GM23338 (cell line): ENCODE measurements at regions not wholly inside any gene's neighbourhood (a gene's known extent, or its start where the extent isn't known, plus 50 kb on each side); places are given as distances from the start of the nearest gene placed in this dataset.

Experiments
- ATAC-seq: fragments of 200-7000 bp; cut with Tn5 transposase; 3 replicates; pipeline ENCODE4 v1.9.1; 2020
- DNase-seq: peaks from one replicate; pipeline ENCODE4 v3.0.0-alpha.2; 2015; ENCODE audit warnings: low spot score
- H2AFZ ChIP-seq: fragments of 200-600 bp; sonication (generic); 2 replicates; pipeline ENCODE4 v1.8.0; 2016; ENCODE audit warnings: antibody characterized with exemption, mild to moderate bottlenecking, moderate library complexity
- H3F3A ChIP-seq: fragments of 200-600 bp; sonication (generic); replicated peaks from 2 replicates; pipeline ENCODE4 v1.8.0; 2017; ENCODE audit warnings: antibody characterized with exemption, mixed run types, low read depth
- H3K27ac ChIP-seq: fragments of 200-600 bp; sonication (generic); 2 replicates; pipeline ENCODE4 v1.6.1; 2016; ENCODE audit warnings: low read depth
- H3K27me3 ChIP-seq: fragments of 200-600 bp; sonication (generic); 2 replicates; pipeline ENCODE4 v1.8.0; 2016; ENCODE audit warnings: mild to moderate bottlenecking, mixed run types, moderate library complexity; ENCODE audit not compliant: insufficient read depth
- H3K36me3 ChIP-seq: fragments of 200-600 bp; sonication (generic); 2 replicates; pipeline ENCODE4 v1.8.0; 2016; ENCODE audit warnings: mild to moderate bottlenecking; ENCODE audit not compliant: insufficient read depth
- H3K4me1 ChIP-seq: fragments of 200-600 bp; sonication (generic); 2 replicates; pipeline ENCODE4 v1.8.0; 2016; ENCODE audit warnings: mild to moderate bottlenecking, moderate library complexity; ENCODE audit not compliant: insufficient read depth
- H3K4me2 ChIP-seq: fragments of 200-600 bp; sonication (generic); 2 replicates; pipeline ENCODE4 v1.7.1; 2017; ENCODE audit warnings: mixed run types
- H3K4me3 ChIP-seq: fragments of 200-600 bp; sonication (generic); 2 replicates; pipeline ENCODE4 v1.6.1; 2016; ENCODE audit warnings: mixed run types
- H3K79me2 ChIP-seq: fragments of 200-600 bp; sonication (generic); replicated peaks from 2 replicates; pipeline ENCODE4 v1.8.0; 2017; ENCODE audit warnings: mild to moderate bottlenecking; ENCODE audit not compliant: insufficient read depth
- H3K9me2 ChIP-seq: fragments of 200-600 bp; sonication (generic); 2 replicates; pipeline ENCODE4 v1.8.0; 2017; ENCODE audit not compliant: insufficient read depth
- H4K20me1 ChIP-seq: fragments of 200-600 bp; sonication (generic); replicated peaks from 2 replicates; pipeline ENCODE4 v1.8.0; 2017; ENCODE audit warnings: mild to moderate bottlenecking; ENCODE audit not compliant: insufficient read depth
- H3K27ac Mint-ChIP-seq: 2 replicates; pipeline ENCODE4 v1.8.0; 2020; ENCODE audit warnings: inconsistent platforms, mild to moderate bottlenecking, moderate library complexity, mixed read lengths
- H3K27me3 Mint-ChIP-seq: 3 replicates; pipeline ENCODE4 v1.8.0; 2022; ENCODE audit warnings: low read depth, mild to moderate bottlenecking, moderate library complexity, mixed read lengths, inconsistent platforms; ENCODE audit not compliant: insufficient read depth, poor library complexity
- H3K36me3 Mint-ChIP-seq: 3 replicates; pipeline ENCODE4 v1.8.0; 2021; ENCODE audit warnings: low read depth, mild to moderate bottlenecking, inconsistent platforms, moderate library complexity, mixed read lengths
- H3K4me1 Mint-ChIP-seq: 3 replicates; pipeline ENCODE4 v1.8.0; 2020; ENCODE audit warnings: mild to moderate bottlenecking, inconsistent platforms, mixed read lengths
- H3K4me3 Mint-ChIP-seq: 3 replicates; pipeline ENCODE4 v1.8.0; 2021; ENCODE audit warnings: moderate library complexity, mild to moderate bottlenecking, inconsistent platforms, mixed read lengths
- H3K9me3 Mint-ChIP-seq: 3 replicates; pipeline ENCODE4 v1.8.0; 2020; ENCODE audit warnings: moderate library complexity, mild to moderate bottlenecking, inconsistent platforms, mixed read lengths
- CREB1 ChIP-seq: fragments of 250-450 bp; sonication (Bioruptor Pico); IDR thresholded peaks from 2 replicates; pipeline ENCODE4 v1.5.0; 2020; ENCODE audit warnings: low read depth, mild to moderate bottlenecking, moderate library complexity
- EZH2 ChIP-seq: fragments of 200-600 bp; sonication (generic); IDR thresholded peaks from one replicate; pipeline ENCODE4 v1.8.0; 2017; ENCODE audit warnings: antibody characterized with exemption, mild to moderate bottlenecking, low read depth; ENCODE audit not compliant: unreplicated experiment
- EZH2phosphoT487 ChIP-seq: fragments of 200-600 bp; sonication (generic); IDR thresholded peaks from one replicate; pipeline ENCODE4 v1.8.1; 2018; ENCODE audit warnings: antibody characterized with exemption; ENCODE audit not compliant: unreplicated experiment
- JUNB ChIP-seq: IDR thresholded peaks from one replicate; pipeline ENCODE4 v1.6.1; 2016; ENCODE audit warnings: antibody characterized with exemption; ENCODE audit not compliant: unreplicated experiment
- NANOG ChIP-seq: IDR thresholded peaks from 2 replicates; pipeline ENCODE4 v1.6.1; 2016; ENCODE audit warnings: antibody characterized with exemption, borderline replicate concordance
- POLR2AphosphoS5 ChIP-seq: IDR thresholded peaks from 2 replicates; pipeline ENCODE4 v1.6.1; 2016; ENCODE audit warnings: antibody characterized with exemption, low read depth
- STAT1 ChIP-seq: IDR thresholded peaks from one replicate; pipeline ENCODE4 v1.6.1; 2016; ENCODE audit warnings: antibody characterized with exemption; ENCODE audit not compliant: unreplicated experiment
- ZNF114 ChIP-seq: fragments of 250-450 bp; sonication (Bioruptor Pico); IDR thresholded peaks from 2 replicates; pipeline ENCODE4 v1.5.0; 2020; ENCODE audit warnings: mild to moderate bottlenecking, moderate library complexity
- ZNF331 ChIP-seq: fragments of 250-450 bp; sonication (Bioruptor Pico); IDR thresholded peaks from 2 replicates; pipeline ENCODE4 v1.5.0; 2020; ENCODE audit warnings: low read depth, mild to moderate bottlenecking, moderate library complexity
- ZNF462 ChIP-seq: fragments of 250-450 bp; sonication (Bioruptor Pico); IDR thresholded peaks from 2 replicates; pipeline ENCODE4 v1.5.0; 2020; ENCODE audit warnings: mild to moderate bottlenecking, moderate library complexity
- TF ChIP-seq, protein P1 (sequence below), 2 experiments: fragments of 200-600 bp in 1 of 2; sonication (generic) in 1 of 2; conservative IDR thresholded peaks; 2 replicates each; pipeline versions ENCODE4 v1.5.1 to v1.6.1; 2016 to 2017; ENCODE audit warnings: antibody characterized with exemption in 2 of 2, low read depth in 2 of 2, mild to moderate bottlenecking in 2 of 2, moderate library complexity in 1 of 2
- TF ChIP-seq, protein P2 (sequence below): IDR thresholded peaks from 2 replicates; pipeline ENCODE4 v1.6.1; 2016; ENCODE audit warnings: antibody characterized with exemption
- TF ChIP-seq, protein P3 (sequence below): IDR thresholded peaks from one replicate; pipeline ENCODE4 v1.6.1; 2018; ENCODE audit warnings: antibody characterized with exemption; ENCODE audit not compliant: unreplicated experiment

DNA sequence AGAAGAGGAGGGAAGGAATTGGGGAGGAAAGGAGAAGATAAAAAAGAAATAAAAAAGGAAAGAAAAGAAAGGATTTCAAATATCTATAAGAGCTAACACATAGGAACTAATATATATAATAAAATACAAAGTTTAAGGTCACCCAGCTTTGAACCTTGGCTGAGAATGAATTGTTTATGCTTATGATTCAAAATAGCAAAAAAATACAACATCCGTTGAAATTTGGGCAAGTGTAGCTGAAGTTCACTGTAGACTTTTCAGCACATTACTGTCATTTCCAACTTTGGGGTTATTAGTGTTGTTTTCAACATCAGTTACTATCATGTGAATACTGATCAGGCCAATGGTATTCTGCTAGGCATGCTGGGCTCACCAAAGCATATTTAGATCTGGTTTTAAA, 395.2 kb upstream of the INTU start:
- DNase-seq = no peak
- Mint-ChIP-seq H3K27ac (no peak overlapping the region), H3K36me3 (no peaks in the 10 kb centered on the region), H3K27me3 (peaks cover 2% of the 10 kb centered on the region), H3K9me3 (no peaks in the 10 kb centered on the region), H3K4me3 (no peak overlapping the region), H3K4me1 (peaks cover 12% of the 10 kb centered on the region)
- ATAC-seq = no peak
- TF ChIP-seq ZNF462 (CRISPR knock-in tag) = no peak
- TF ChIP-seq, protein P1, sequence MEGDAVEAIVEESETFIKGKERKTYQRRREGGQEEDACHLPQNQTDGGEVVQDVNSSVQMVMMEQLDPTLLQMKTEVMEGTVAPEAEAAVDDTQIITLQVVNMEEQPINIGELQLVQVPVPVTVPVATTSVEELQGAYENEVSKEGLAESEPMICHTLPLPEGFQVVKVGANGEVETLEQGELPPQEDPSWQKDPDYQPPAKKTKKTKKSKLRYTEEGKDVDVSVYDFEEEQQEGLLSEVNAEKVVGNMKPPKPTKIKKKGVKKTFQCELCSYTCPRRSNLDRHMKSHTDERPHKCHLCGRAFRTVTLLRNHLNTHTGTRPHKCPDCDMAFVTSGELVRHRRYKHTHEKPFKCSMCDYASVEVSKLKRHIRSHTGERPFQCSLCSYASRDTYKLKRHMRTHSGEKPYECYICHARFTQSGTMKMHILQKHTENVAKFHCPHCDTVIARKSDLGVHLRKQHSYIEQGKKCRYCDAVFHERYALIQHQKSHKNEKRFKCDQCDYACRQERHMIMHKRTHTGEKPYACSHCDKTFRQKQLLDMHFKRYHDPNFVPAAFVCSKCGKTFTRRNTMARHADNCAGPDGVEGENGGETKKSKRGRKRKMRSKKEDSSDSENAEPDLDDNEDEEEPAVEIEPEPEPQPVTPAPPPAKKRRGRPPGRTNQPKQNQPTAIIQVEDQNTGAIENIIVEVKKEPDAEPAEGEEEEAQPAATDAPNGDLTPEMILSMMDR (conservative IDR thresholded peaks at IDR 0.05; ENCODE audit: low read depth in 2 of 2) = no peak
- TF ChIP-seq, protein P2, sequence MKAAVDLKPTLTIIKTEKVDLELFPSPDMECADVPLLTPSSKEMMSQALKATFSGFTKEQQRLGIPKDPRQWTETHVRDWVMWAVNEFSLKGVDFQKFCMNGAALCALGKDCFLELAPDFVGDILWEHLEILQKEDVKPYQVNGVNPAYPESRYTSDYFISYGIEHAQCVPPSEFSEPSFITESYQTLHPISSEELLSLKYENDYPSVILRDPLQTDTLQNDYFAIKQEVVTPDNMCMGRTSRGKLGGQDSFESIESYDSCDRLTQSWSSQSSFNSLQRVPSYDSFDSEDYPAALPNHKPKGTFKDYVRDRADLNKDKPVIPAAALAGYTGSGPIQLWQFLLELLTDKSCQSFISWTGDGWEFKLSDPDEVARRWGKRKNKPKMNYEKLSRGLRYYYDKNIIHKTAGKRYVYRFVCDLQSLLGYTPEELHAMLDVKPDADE = no peak
- no peak for TF ChIP-seq NANOG
- TF ChIP-seq POLR2AphosphoS5 = no peak
- TF ChIP-seq CREB1 (CRISPR knock-in tag) = no peak
- no peak for TF ChIP-seq EZH2phosphoT487
- TF ChIP-seq ZNF114 (CRISPR knock-in tag) = no peak
- TF ChIP-seq ZNF331 (CRISPR knock-in tag) = no peak
- no peak for TF ChIP-seq JUNB
- TF ChIP-seq, protein P3, sequence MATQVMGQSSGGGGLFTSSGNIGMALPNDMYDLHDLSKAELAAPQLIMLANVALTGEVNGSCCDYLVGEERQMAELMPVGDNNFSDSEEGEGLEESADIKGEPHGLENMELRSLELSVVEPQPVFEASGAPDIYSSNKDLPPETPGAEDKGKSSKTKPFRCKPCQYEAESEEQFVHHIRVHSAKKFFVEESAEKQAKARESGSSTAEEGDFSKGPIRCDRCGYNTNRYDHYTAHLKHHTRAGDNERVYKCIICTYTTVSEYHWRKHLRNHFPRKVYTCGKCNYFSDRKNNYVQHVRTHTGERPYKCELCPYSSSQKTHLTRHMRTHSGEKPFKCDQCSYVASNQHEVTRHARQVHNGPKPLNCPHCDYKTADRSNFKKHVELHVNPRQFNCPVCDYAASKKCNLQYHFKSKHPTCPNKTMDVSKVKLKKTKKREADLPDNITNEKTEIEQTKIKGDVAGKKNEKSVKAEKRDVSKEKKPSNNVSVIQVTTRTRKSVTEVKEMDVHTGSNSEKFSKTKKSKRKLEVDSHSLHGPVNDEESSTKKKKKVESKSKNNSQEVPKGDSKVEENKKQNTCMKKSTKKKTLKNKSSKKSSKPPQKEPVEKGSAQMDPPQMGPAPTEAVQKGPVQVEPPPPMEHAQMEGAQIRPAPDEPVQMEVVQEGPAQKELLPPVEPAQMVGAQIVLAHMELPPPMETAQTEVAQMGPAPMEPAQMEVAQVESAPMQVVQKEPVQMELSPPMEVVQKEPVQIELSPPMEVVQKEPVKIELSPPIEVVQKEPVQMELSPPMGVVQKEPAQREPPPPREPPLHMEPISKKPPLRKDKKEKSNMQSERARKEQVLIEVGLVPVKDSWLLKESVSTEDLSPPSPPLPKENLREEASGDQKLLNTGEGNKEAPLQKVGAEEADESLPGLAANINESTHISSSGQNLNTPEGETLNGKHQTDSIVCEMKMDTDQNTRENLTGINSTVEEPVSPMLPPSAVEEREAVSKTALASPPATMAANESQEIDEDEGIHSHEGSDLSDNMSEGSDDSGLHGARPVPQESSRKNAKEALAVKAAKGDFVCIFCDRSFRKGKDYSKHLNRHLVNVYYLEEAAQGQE = no peak
- TF ChIP-seq STAT1 = no peak
- TF ChIP-seq EZH2 = no peak
- Histone ChIP-seq H3K27me3 (no peaks in the 10 kb centered on the region), H3K4me1 (no peaks in the 10 kb centered on the region; the same call in 1 of the 2 replicates), H3K79me2 (no peaks in the 10 kb centered on the region), H3K4me2 (no peak overlapping the region), H4K20me1 (no peaks in the 10 kb centered on the region), H3K36me3 (no peaks in the 10 kb centered on the region), H2AFZ (no peak overlapping the region), H3K27ac (no peak overlapping the region), H3K4me3 (no peak overlapping the region), H3K9me2 (peaks cover 14% of the 10 kb centered on the region), H3F3A (no peaks in the 10 kb centered on the region)
